Epidermal melanocyte (primary cell): ENCODE measurements at regions not wholly inside any gene's neighbourhood (a gene's known extent, or its start where the extent isn't known, plus 50 kb on each side); places are given as distances from the start of the nearest gene placed in this dataset.
"Not testable (repeated sequence)": the region's sequence is repeated elsewhere in the genome, so short reads cannot be mapped to it uniquely, and the experiment has no call there.

Experiments used
- DNase-seq: peaks from one replicate; pipeline ENCODE4 v3.0.0; 2011; ENCODE audit warnings: low spot score; ENCODE audit not compliant: insufficient read length

GRCh38 chr3:21989341-21990042, 238.5 kb upstream of the ZNF385D start:
- DNase-seq: no peak

GRCh38 chr3:21991061-21991460, 240.1 kb upstream of the ZNF385D start:
- no peak for DNase-seq

- DNase-seq: no peak
These were observed 244.1 kb upstream of the ZNF385D start for GRCh38 chr3:21995079-21995607.

- no peak for DNase-seq
These were observed 256.4 kb upstream of the ZNF385D start for GRCh38 chr3:22007368-22007767.

- DNase-seq: no peak
These were observed 260.0 kb upstream of the ZNF385D start for GRCh38 chr3:22010997-22011396.

GRCh38 chr3:22012471-22012870, 261.5 kb upstream of the ZNF385D start:
- no peak for DNase-seq

- no peak for DNase-seq
These were observed 262.6 kb upstream of the ZNF385D start for GRCh38 chr3:22013641-22014040.

- no peak for DNase-seq
These were observed 265.2 kb upstream of the ZNF385D start for GRCh38 chr3:22016197-22016596.

- DNase-seq: not testable (repeated sequence)
These were observed 273.6 kb upstream of the ZNF385D start for GRCh38 chr3:22024638-22025037.

GRCh38 chr3:22029480-22029879, 278.5 kb upstream of the ZNF385D start:
- DNase-seq: no peak

- no peak for DNase-seq
These were observed 288.2 kb upstream of the ZNF385D start for GRCh38 chr3:22039161-22039560.

GRCh38 chr3:22040150-22040549, 289.1 kb upstream of the ZNF385D start:
- DNase-seq: no peak

GRCh38 chr3:22045882-22046281, 294.9 kb upstream of the ZNF385D start:
- no peak for DNase-seq

GRCh38 chr3:22063500-22063899, 312.5 kb upstream of the ZNF385D start:
- no peak for DNase-seq

GRCh38 chr3:22068619-22069018, 317.6 kb upstream of the ZNF385D start:
- no peak for DNase-seq

GRCh38 chr3:22088204-22088603, 337.2 kb upstream of the ZNF385D start:
- no peak for DNase-seq

GRCh38 chr3:22089284-22089683, 338.3 kb upstream of the ZNF385D start:
- DNase-seq: no peak

GRCh38 chr3:22091329-22091728, 340.3 kb upstream of the ZNF385D start:
- no peak for DNase-seq

- DNase-seq: no peak
These were observed 347.0 kb upstream of the ZNF385D start for GRCh38 chr3:22098021-22098420.

- no peak for DNase-seq
These were observed 350.3 kb upstream of the ZNF385D start for GRCh38 chr3:22101351-22101750.

- DNase-seq: no peak
These were observed 350.8 kb upstream of the ZNF385D start for GRCh38 chr3:22101811-22102210.

GRCh38 chr3:22103423-22103822, 352.4 kb upstream of the ZNF385D start:
- DNase-seq: no peak

- DNase-seq: no peak
These were observed 355.3 kb upstream of the ZNF385D start for GRCh38 chr3:22106213-22106896.
